Ishikawa (cell line): ENCODE measurements at regions not wholly inside any gene's neighbourhood (a gene's known extent, or its start where the extent isn't known, plus 50 kb on each side); places are given as distances from the start of the nearest gene placed in this dataset.

Source experiments
- CEBPB ChIP-seq: IDR thresholded peaks from 2 replicates; pipeline ENCODE4 v1.6.1; 2012
- CREB1 ChIP-seq: IDR thresholded peaks from 2 replicates; pipeline ENCODE4 v1.6.1; 2012; ENCODE audit warnings: low read depth
- EGR1 ChIP-seq: IDR thresholded peaks from 2 replicates; pipeline ENCODE4 v1.6.1; 2012
- EP300 ChIP-seq: IDR thresholded peaks from 2 replicates; pipeline ENCODE4 v1.6.1; 2012; ENCODE audit warnings: borderline replicate concordance
- FOXM1 ChIP-seq: IDR thresholded peaks from 2 replicates; pipeline ENCODE4 v1.6.1; 2012; ENCODE audit warnings: low read depth, borderline replicate concordance
- MAX ChIP-seq: IDR thresholded peaks from 2 replicates; pipeline ENCODE4 v1.6.1; 2012
- NFIC ChIP-seq: IDR thresholded peaks from 2 replicates; pipeline ENCODE4 v1.6.1; 2012
- RAD21 ChIP-seq: IDR thresholded peaks from 2 replicates; pipeline ENCODE4 v1.6.1; 2012; ENCODE audit warnings: low read depth
- TAF1 ChIP-seq: IDR thresholded peaks from 2 replicates; pipeline ENCODE4 v1.6.1; 2012; ENCODE audit warnings: low read depth, mild to moderate bottlenecking
- TEAD4 ChIP-seq: IDR thresholded peaks from 2 replicates; pipeline ENCODE4 v1.6.1; 2012
- USF1 ChIP-seq: IDR thresholded peaks from 2 replicates; pipeline ENCODE4 v1.6.1; 2012
- YY1 ChIP-seq: IDR thresholded peaks from 2 replicates; pipeline ENCODE4 v1.6.1; 2012; ENCODE audit warnings: low read depth
- ZBTB7A ChIP-seq: IDR thresholded peaks from 2 replicates; pipeline ENCODE4 v1.6.1; 2012; ENCODE audit warnings: low read depth
- TF ChIP-seq, protein P1 (sequence below): IDR thresholded peaks from 2 replicates; pipeline ENCODE4 v1.6.1; 2012; ENCODE audit warnings: low read depth, mild to moderate bottlenecking

- TF ChIP-seq, protein P1, sequence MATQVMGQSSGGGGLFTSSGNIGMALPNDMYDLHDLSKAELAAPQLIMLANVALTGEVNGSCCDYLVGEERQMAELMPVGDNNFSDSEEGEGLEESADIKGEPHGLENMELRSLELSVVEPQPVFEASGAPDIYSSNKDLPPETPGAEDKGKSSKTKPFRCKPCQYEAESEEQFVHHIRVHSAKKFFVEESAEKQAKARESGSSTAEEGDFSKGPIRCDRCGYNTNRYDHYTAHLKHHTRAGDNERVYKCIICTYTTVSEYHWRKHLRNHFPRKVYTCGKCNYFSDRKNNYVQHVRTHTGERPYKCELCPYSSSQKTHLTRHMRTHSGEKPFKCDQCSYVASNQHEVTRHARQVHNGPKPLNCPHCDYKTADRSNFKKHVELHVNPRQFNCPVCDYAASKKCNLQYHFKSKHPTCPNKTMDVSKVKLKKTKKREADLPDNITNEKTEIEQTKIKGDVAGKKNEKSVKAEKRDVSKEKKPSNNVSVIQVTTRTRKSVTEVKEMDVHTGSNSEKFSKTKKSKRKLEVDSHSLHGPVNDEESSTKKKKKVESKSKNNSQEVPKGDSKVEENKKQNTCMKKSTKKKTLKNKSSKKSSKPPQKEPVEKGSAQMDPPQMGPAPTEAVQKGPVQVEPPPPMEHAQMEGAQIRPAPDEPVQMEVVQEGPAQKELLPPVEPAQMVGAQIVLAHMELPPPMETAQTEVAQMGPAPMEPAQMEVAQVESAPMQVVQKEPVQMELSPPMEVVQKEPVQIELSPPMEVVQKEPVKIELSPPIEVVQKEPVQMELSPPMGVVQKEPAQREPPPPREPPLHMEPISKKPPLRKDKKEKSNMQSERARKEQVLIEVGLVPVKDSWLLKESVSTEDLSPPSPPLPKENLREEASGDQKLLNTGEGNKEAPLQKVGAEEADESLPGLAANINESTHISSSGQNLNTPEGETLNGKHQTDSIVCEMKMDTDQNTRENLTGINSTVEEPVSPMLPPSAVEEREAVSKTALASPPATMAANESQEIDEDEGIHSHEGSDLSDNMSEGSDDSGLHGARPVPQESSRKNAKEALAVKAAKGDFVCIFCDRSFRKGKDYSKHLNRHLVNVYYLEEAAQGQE, result no peak
- TF ChIP-seq MAX, result no peak
- TF ChIP-seq USF1, result no peak
- TF ChIP-seq EGR1, result no peak
- TF ChIP-seq YY1, result no peak
- TF ChIP-seq FOXM1, result no peak
- no peak for TF ChIP-seq EP300
- no peak for TF ChIP-seq CEBPB
- TF ChIP-seq RAD21, result no peak
- no peak for TF ChIP-seq NFIC
- no peak for TF ChIP-seq CREB1
- no peak for TF ChIP-seq ZBTB7A
- no peak for TF ChIP-seq TAF1
- TF ChIP-seq TEAD4, result no peak
These were observed 163.8 kb upstream of the SLC28A3 start for GRCh38 chr9:84504360-84504759.
